PC-9 (cell line): ENCODE measurements at regions not wholly inside any gene's neighbourhood (a gene's known extent, or its start where the extent isn't known, plus 50 kb on each side); places are given as distances from the start of the nearest gene placed in this dataset.

ENCODE experiments used
- CTCF ChIP-seq: fragments of 200-600 bp; sonication (generic); conservative IDR thresholded peaks from 2 replicates; pipeline ENCODE4 v1.6.1; 2017; ENCODE audit warnings: mixed run types, antibody characterized with exemption, mild to moderate bottlenecking, moderate library complexity
- EZH2 ChIP-seq: fragments of 200-600 bp; sonication (generic); IDR thresholded peaks from 2 replicates; pipeline ENCODE4 v1.8.0; 2017; ENCODE audit warnings: antibody characterized with exemption, low read depth

GRCh38 chrX:2607113-2607512 is 84.0 kb upstream of the CD99 start:
- TF ChIP-seq EZH2 (no peak), CTCF (no peak)
